Sigmoid colon (tissue), 6 donors: ENCODE measurements at regions not wholly inside any gene's neighbourhood (a gene's known extent, or its start where the extent isn't known, plus 50 kb on each side); places are given as distances from the start of the nearest gene placed in this dataset.

Source experiments
- DNase-seq: peaks from one replicate; pipeline ENCODE4 v3.0.0-alpha.2; 2019
- H3K27ac ChIP-seq, 4 donors: fragments of 200-600 bp; sonication (generic); one replicate each; pipeline ENCODE4 v1.5.1; 2016 to 2019; ENCODE audit warnings: mild to moderate bottlenecking in 1 of 4
- H3K27me3 ChIP-seq, 3 donors: fragments of 200-600 bp; sonication (generic); one replicate each; pipeline ENCODE4 v1.5.1; 2019; ENCODE audit warnings: mild to moderate bottlenecking in 1 of 3
- H3K36me3 ChIP-seq, 4 donors: fragments of 200-600 bp; sonication (generic); one replicate each; pipeline ENCODE4 v1.5.1; 2016 to 2019
- H3K4me1 ChIP-seq, 4 donors: fragments of 200-600 bp; sonication (generic); one replicate each; pipeline ENCODE4 v1.5.1; 2017 to 2019
- H3K4me3 ChIP-seq, 4 donors: fragments of 200-600 bp; sonication (generic); one replicate each; pipeline ENCODE4 v1.5.1; 2017 to 2019; ENCODE audit warnings: mild to moderate bottlenecking in 2 of 4, moderate library complexity in 1 of 4
- H3K9me3 ChIP-seq, 4 donors: fragments of 200-600 bp in 3 of 4; sonication (generic) in 3 of 4; one replicate each; pipeline versions ENCODE4 v1.5.1 to v1.6.1; 2013 to 2019
- EP300 ChIP-seq, 4 donors: sonication (generic); formaldehyde crosslinking; IDR thresholded peaks; one replicate each; pipeline ENCODE4 v1.6.1; 2017; ENCODE audit warnings: antibody characterized with exemption in 4 of 4
- POLR2A ChIP-seq, 2 donors: fragments of 450-650 bp; IDR thresholded peaks; one replicate each; pipeline ENCODE4 v1.6.1; 2016; ENCODE audit warnings: antibody characterized with exemption in 2 of 2, mild to moderate bottlenecking in 2 of 2, moderate library complexity in 2 of 2
- POLR2AphosphoS5 ChIP-seq, 4 donors: sonication (generic); formaldehyde crosslinking; IDR thresholded peaks; one replicate each; pipeline ENCODE4 v1.6.1; 2017; ENCODE audit warnings: antibody characterized with exemption in 4 of 4
- WGBS, 2 donors: extraction: QIAGEN DNeasy Blood & Tissue Kit; methylation state at CpG; one replicate each; pipeline ENCODE4 v1.1.7; 2013; 5-methylcytosine and 5-hydroxymethylcytosine counted together
- intact Hi-C: fragments of 100-400 bp; cut with DNase I; formaldehyde crosslinking; loops from one replicate; pipeline ENCODE4 v1.15.1; 2023
- TF ChIP-seq, protein P1 (sequence below), 4 experiments: fragments of 450-650 bp in 3 of 4; fragments of 200-600 bp in 1 of 4; IDR thresholded peaks; one replicate each; pipeline ENCODE4 v1.5.1; 2016 to 2019; ENCODE audit warnings: antibody characterized with exemption in 4 of 4, mild to moderate bottlenecking in 3 of 4, moderate library complexity in 2 of 4
- donor health status: healthy with polysubstance abuse.
- donor health status: healthy.

DNA sequence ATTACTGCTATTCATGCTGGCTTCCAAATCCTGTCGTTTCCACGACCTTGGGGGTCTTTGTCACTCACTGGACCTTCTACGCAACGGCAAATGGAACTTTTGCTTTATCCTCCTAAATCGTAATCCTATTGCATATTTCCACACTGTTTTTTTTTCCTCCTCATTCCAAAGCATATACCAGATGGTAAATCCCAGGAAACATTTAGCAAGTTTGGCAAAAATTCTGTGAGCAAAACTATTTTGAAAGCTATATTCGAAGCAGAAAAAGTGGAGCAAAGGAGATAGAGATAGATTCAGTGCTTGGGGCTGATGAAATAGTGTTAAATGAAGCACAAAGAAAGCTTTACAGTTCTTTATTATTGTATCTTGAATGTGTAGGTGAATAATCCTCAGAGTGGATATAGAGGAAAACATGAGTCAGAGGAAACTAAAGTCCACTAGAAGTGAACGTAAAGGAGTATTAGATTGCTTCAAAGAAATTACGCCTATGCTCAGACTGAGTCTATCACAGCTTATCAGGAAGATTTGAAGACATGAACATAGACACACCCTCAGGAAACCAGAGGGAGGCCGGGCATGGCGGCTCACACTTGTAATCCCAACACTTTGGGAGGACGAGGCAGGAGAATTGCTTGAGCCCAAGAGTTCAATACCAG is 50.2 kb upstream of the FAM9A start:
- WGBS, 2 donors, result 77 to 88% methylated on average over 11 of the region's 11 CpGs
- no peak for DNase-seq
- Histone ChIP-seq H3K27ac (no peak overlapping the region), H3K4me1 (no peaks in the 10 kb centered on the region), H3K36me3 (no peaks in the 10 kb centered on the region), H3K27me3 (no peaks in the 10 kb centered on the region), H3K9me3 (no peaks in the 10 kb centered on the region), H3K4me3 (no peak overlapping the region)
- intact Hi-C loops, result no loop called here
- TF ChIP-seq POLR2AphosphoS5 (IDR thresholded peaks at IDR 0.05) (no peak), EP300 (IDR thresholded peaks at IDR 0.05) (no peak), POLR2A (IDR thresholded peaks at IDR 0.05) (no peak)
- TF ChIP-seq, protein P1, sequence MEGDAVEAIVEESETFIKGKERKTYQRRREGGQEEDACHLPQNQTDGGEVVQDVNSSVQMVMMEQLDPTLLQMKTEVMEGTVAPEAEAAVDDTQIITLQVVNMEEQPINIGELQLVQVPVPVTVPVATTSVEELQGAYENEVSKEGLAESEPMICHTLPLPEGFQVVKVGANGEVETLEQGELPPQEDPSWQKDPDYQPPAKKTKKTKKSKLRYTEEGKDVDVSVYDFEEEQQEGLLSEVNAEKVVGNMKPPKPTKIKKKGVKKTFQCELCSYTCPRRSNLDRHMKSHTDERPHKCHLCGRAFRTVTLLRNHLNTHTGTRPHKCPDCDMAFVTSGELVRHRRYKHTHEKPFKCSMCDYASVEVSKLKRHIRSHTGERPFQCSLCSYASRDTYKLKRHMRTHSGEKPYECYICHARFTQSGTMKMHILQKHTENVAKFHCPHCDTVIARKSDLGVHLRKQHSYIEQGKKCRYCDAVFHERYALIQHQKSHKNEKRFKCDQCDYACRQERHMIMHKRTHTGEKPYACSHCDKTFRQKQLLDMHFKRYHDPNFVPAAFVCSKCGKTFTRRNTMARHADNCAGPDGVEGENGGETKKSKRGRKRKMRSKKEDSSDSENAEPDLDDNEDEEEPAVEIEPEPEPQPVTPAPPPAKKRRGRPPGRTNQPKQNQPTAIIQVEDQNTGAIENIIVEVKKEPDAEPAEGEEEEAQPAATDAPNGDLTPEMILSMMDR (IDR thresholded peaks at IDR 0.05), result no peak
